Activated T-helper 2 cell treated with anti-CD3 and anti-CD28 coated beads, Interferon-gamma antibody, Interleukin-2, Interleukin-4, amounts not matched to agents 10 μg/mL and 5 μg/mL and 100 μg/mL, durations not matched to agents 14 hours and 24 hours and 36 hours (primary cell): ENCODE measurements at regions not wholly inside any gene's neighbourhood (a gene's known extent, or its start where the extent isn't known, plus 50 kb on each side); places are given as distances from the start of the nearest gene placed in this dataset.

Experiments used
- DNase-seq: peaks from one replicate; pipeline ENCODE4 v3.0.0; 2021; ENCODE audit warnings: low spot score
- H3K27ac Mint-ChIP-seq: one replicate; pipeline ENCODE4 v1.8.0; 2021; ENCODE audit warnings: mixed read lengths
- H3K27me3 Mint-ChIP-seq: one replicate; pipeline ENCODE4 v1.8.0; 2021; ENCODE audit warnings: low read depth, mixed read lengths
- H3K36me3 Mint-ChIP-seq: one replicate; pipeline ENCODE4 v1.8.0; 2021; ENCODE audit warnings: low read depth, mixed read lengths
- H3K4me1 Mint-ChIP-seq: one replicate; pipeline ENCODE4 v1.8.0; 2021; ENCODE audit warnings: low read depth, mixed read lengths
- H3K4me3 Mint-ChIP-seq: one replicate; pipeline ENCODE4 v1.8.0; 2021; ENCODE audit warnings: low read depth, mild to moderate bottlenecking, moderate library complexity, mixed read lengths
- H3K9me3 Mint-ChIP-seq: one replicate; pipeline ENCODE4 v1.8.0; 2021; ENCODE audit warnings: mixed read lengths
- intact Hi-C: fragments of 100-400 bp; cut with micrococcal nuclease; formaldehyde crosslinking; loops from one replicate; pipeline ENCODE4 v1.15.1; 2023

GRCh38 chr3:44021651-44022594, 219.8 kb upstream of the TOPAZ1 start:
- Mint-ChIP-seq H3K27me3 (peaks cover 67% of the 10 kb centered on the region), H3K27ac (no peak overlapping the region), H3K4me1 (peaks cover 6% of the 10 kb centered on the region), H3K4me3 (no peak overlapping the region), H3K9me3 (no peaks in the 10 kb centered on the region), H3K36me3 (no peaks in the 10 kb centered on the region)
- intact Hi-C loops, result loop anchor here (2.0 kb wide), 1 partner anchor 27 kb away; no protein-coding TSS in a partner anchor
- DNase-seq, result no peak

GRCh38 chr3:44023961-44024593, 217.6 kb upstream of the TOPAZ1 start:
- Mint-ChIP-seq H3K36me3 (no peaks in the 10 kb centered on the region), H3K4me3 (no peak overlapping the region), H3K9me3 (no peaks in the 10 kb centered on the region), H3K27me3 (peaks cover 65% of the 10 kb centered on the region), H3K27ac (no peak overlapping the region), H3K4me1 (peaks cover 4% of the 10 kb centered on the region)
- no peak for DNase-seq
- intact Hi-C loops, result loop anchor here (2.0 kb wide), 1 partner anchor 29 kb away; no protein-coding TSS in a partner anchor

- Mint-ChIP-seq H3K36me3 (no peaks in the 10 kb centered on the region), H3K27me3 (peaks cover 48% of the 10 kb centered on the region), H3K4me3 (no peak overlapping the region), H3K4me1 (peaks cover 4% of the 10 kb centered on the region), H3K27ac (no peak overlapping the region), H3K9me3 (no peaks in the 10 kb centered on the region)
- intact Hi-C loops, result no loop called here
- DNase-seq, result no peak
Measured at GRCh38 chr3:44026220-44026865, 215.3 kb upstream of the TOPAZ1 start.

- Mint-ChIP-seq H3K4me3 (no peak overlapping the region), H3K27ac (no peak overlapping the region), H3K9me3 (no peaks in the 10 kb centered on the region), H3K27me3 (peaks cover 23% of the 10 kb centered on the region), H3K36me3 (no peaks in the 10 kb centered on the region), H3K4me1 (no peaks in the 10 kb centered on the region)
- intact Hi-C loops, result no loop called here
- no peak for DNase-seq
Measured at GRCh38 chr3:44029100-44029499, 212.6 kb upstream of the TOPAZ1 start.

DNA sequence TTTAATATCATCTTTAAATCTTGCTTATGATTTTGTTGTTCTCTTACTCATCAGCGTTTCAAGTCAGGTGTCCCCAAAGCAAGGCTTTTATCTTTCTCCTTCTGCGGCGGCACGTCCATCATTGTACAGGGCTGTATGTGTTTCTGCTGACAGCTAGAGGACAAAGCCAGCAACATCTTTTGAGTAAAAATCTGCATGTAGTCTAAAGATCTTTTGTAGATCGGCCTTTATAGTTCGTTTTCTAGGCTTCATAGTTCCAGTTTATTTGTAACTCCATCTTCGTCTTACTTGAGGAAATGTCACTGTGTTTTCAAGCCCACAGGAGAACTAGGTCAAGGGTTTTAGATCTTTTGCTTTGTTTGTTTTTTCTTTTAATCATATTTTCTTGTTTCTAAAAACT, 211.4 kb upstream of the TOPAZ1 start:
- no peaks in the 10 kb centered on the region for H3K9me3 Mint-ChIP-seq
- no peak overlapping the region for H3K27ac Mint-ChIP-seq
- H3K4me3 Mint-ChIP-seq, result no peak overlapping the region
- intact Hi-C loops, result no loop called here
- H3K4me1 Mint-ChIP-seq, result no peaks in the 10 kb centered on the region
- peaks cover 14% of the 10 kb centered on the region for H3K27me3 Mint-ChIP-seq
- DNase-seq, result no peak
- H3K36me3 Mint-ChIP-seq, result no peaks in the 10 kb centered on the region

- Mint-ChIP-seq H3K27me3 (peaks cover 10% of the 10 kb centered on the region), H3K36me3 (no peaks in the 10 kb centered on the region), H3K27ac (no peak overlapping the region), H3K4me1 (no peaks in the 10 kb centered on the region), H3K4me3 (no peak overlapping the region), H3K9me3 (no peaks in the 10 kb centered on the region)
- intact Hi-C loops, result no loop called here
- DNase-seq, result no peak
Measured at GRCh38 chr3:44030687-44031305, 210.9 kb upstream of the TOPAZ1 start.

- Mint-ChIP-seq H3K4me3 (no peak overlapping the region), H3K27ac (no peak overlapping the region), H3K36me3 (no peaks in the 10 kb centered on the region), H3K27me3 (peaks cover 4% of the 10 kb centered on the region), H3K4me1 (no peaks in the 10 kb centered on the region), H3K9me3 (no peaks in the 10 kb centered on the region)
- intact Hi-C loops, result no loop called here
- DNase-seq, result no peak
Measured at GRCh38 chr3:44031387-44032380, 210.0 kb upstream of the TOPAZ1 start.

- intact Hi-C loops, result no loop called here
- Mint-ChIP-seq H3K27me3 (no peaks in the 10 kb centered on the region), H3K9me3 (no peaks in the 10 kb centered on the region), H3K27ac (no peak overlapping the region), H3K36me3 (no peaks in the 10 kb centered on the region), H3K4me1 (no peaks in the 10 kb centered on the region), H3K4me3 (no peak overlapping the region)
- no peak for DNase-seq
Measured at GRCh38 chr3:44032487-44032886, 209.2 kb upstream of the TOPAZ1 start.

DNA sequence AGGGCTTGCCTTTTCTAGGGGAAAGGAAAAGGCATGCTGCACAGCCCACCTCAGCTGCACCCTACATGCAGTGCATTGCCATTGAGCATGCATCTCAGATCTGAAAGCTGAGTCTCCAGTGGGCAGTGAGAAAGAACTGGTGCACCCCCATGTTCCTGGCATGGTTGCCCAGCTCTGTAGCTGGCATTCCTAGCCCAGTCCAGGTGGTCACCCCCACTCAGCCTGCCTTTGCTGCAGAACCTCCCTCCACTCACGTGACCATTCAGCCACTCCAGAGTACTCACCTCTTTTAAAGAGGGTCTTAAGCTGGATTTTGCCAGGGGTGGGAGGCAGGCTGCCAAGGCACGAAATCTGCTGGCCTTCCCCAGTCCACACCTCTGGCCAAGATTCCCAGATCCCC, 208.6 kb upstream of the TOPAZ1 start:
- no peak for DNase-seq
- Mint-ChIP-seq H3K4me3 (no peak overlapping the region), H3K36me3 (no peaks in the 10 kb centered on the region), H3K27ac (no peak overlapping the region), H3K4me1 (no peaks in the 10 kb centered on the region), H3K9me3 (no peaks in the 10 kb centered on the region), H3K27me3 (peaks cover 2% of the 10 kb centered on the region)
- intact Hi-C loops, result no loop called here

DNA sequence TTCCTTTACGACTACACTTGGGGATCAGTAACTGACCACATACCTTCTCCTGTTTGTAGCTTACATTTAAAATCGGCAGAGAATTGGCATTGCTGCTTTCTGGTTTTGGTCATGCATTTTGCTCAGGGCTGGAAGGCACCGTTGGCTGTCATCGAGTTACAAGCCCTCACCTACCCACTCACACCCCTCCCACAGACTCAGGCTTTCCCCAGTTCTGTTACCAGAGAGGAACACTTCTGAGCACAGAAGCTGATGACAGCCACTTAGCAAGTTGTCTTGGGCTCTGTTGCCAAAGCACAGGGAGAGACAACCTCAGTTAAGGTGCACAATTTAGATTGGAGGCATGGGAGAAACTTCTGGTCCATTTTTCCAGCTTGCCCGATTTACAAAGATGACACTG, 204.8 kb upstream of the TOPAZ1 start:
- no peak for DNase-seq
- H3K27me3 Mint-ChIP-seq, result peaks cover 12% of the 10 kb centered on the region
- H3K4me1 Mint-ChIP-seq, result no peaks in the 10 kb centered on the region
- no peak overlapping the region for H3K4me3 Mint-ChIP-seq
- H3K27ac Mint-ChIP-seq, result no peak overlapping the region
- H3K36me3 Mint-ChIP-seq, result no peaks in the 10 kb centered on the region
- H3K9me3 Mint-ChIP-seq, result no peaks in the 10 kb centered on the region
- intact Hi-C loops, result no loop called here

DNA sequence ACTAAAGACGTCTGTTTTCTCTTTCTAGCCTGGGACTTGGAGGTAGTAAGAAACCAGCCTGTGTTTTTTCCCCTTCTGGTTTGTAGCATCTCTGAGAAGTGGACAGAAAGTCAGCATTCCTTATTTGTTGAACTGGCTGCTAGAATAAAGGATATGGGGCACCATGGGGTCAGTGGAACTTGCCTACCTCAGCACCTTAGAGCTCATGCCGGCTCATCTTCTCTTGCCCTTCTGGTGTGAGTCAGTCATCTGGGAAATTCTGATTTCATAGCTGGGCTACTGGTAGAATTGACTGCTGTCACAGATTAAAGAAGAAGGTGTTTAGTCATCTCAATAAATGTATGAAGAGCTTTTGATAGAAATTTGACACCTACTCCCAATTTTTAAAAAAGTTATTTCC, 202.7 kb upstream of the TOPAZ1 start:
- DNase-seq, result no peak
- no peak overlapping the region for H3K4me3 Mint-ChIP-seq
- H3K4me1 Mint-ChIP-seq, result no peaks in the 10 kb centered on the region
- intact Hi-C loops, result no loop called here
- peaks cover 13% of the 10 kb centered on the region for H3K27me3 Mint-ChIP-seq
- H3K36me3 Mint-ChIP-seq, result no peaks in the 10 kb centered on the region
- H3K9me3 Mint-ChIP-seq, result no peaks in the 10 kb centered on the region
- no peak overlapping the region for H3K27ac Mint-ChIP-seq

GRCh38 chr3:44041726-44042125, 200.0 kb upstream of the TOPAZ1 start:
- Mint-ChIP-seq H3K27ac (no peak overlapping the region), H3K4me3 (no peak overlapping the region), H3K9me3 (no peaks in the 10 kb centered on the region), H3K36me3 (no peaks in the 10 kb centered on the region), H3K4me1 (no peaks in the 10 kb centered on the region), H3K27me3 (peaks cover 13% of the 10 kb centered on the region)
- DNase-seq, result no peak
- intact Hi-C loops, result no loop called here
